OCI-LY1 (cell line): ENCODE measurements at regions not wholly inside any gene's neighbourhood (a gene's known extent, or its start where the extent isn't known, plus 50 kb on each side); places are given as distances from the start of the nearest gene placed in this dataset.

Experiments
- H2AFZ ChIP-seq: fragments of 200-600 bp; sonication (generic), shearing (Covaris generic); 2 replicates; pipeline ENCODE4 v1.6.0; 2014; ENCODE audit warnings: antibody characterized with exemption, mild to moderate bottlenecking, low read length
- H3F3A ChIP-seq: fragments of 200-600 bp; sonication (generic), shearing (Covaris generic); 2 replicates; pipeline ENCODE4 v1.6.0; 2014; ENCODE audit warnings: mild to moderate bottlenecking, antibody characterized with exemption, low read length, moderate library complexity; ENCODE audit not compliant: insufficient read depth
- H3K27ac ChIP-seq: fragments of 200-600 bp; sonication (generic); 2 replicates; pipeline ENCODE4 v1.5.1; 2014; ENCODE audit warnings: low read length, mixed run types, mild to moderate bottlenecking, low read depth; ENCODE audit not compliant: poor library complexity, severe bottlenecking
- H3K27me3 ChIP-seq: fragments of 200-600 bp; sonication (generic); 2 replicates; pipeline ENCODE4 v1.6.0; 2014; ENCODE audit warnings: antibody characterized with exemption, mild to moderate bottlenecking, low read length, moderate library complexity; ENCODE audit not compliant: insufficient read depth
- H3K36me3 ChIP-seq: fragments of 200-600 bp; sonication (generic); 2 replicates; pipeline ENCODE4 v1.6.1; 2014; ENCODE audit warnings: mild to moderate bottlenecking, antibody characterized with exemption, low read length, moderate library complexity, mixed read lengths; ENCODE audit not compliant: insufficient read depth
- H3K4me1 ChIP-seq: fragments of 200-600 bp; sonication (generic); 2 replicates; pipeline ENCODE4 v1.5.1; 2014; ENCODE audit warnings: mild to moderate bottlenecking, low read length, moderate library complexity; ENCODE audit not compliant: insufficient read depth, severe bottlenecking
- H3K4me2 ChIP-seq: fragments of 200-600 bp; sonication (generic), shearing (Covaris generic); 2 replicates; pipeline ENCODE4 v1.6.1; 2014; ENCODE audit warnings: low read length
- H3K4me3 ChIP-seq: fragments of 200-600 bp; sonication (generic); 2 replicates; pipeline ENCODE4 v1.5.1; 2014; ENCODE audit warnings: low read length, low read depth, mild to moderate bottlenecking, mixed read lengths; ENCODE audit not compliant: poor library complexity, severe bottlenecking
- H3K79me2 ChIP-seq: fragments of 200-600 bp; shearing (Covaris generic); 2 replicates; pipeline ENCODE4 v1.6.1; 2016; ENCODE audit warnings: mixed run types, low read length, mixed read lengths; ENCODE audit not compliant: insufficient read depth
- H3K9ac ChIP-seq: fragments of 200-600 bp; sonication (generic), shearing (Covaris generic); 2 replicates; pipeline ENCODE4 v1.6.1; 2014; ENCODE audit warnings: mild to moderate bottlenecking, low read length, mixed read lengths
- H3K9me2 ChIP-seq: fragments of 200-600 bp; sonication (generic), shearing (Covaris generic); 2 replicates; pipeline ENCODE4 v1.6.1; 2014; ENCODE audit warnings: low read depth, mild to moderate bottlenecking, low read length, mixed read lengths
- H3K9me3 ChIP-seq: fragments of 200-600 bp; shearing (Covaris generic); 2 replicates; pipeline ENCODE4 v1.6.1; 2014; ENCODE audit warnings: low read length, mixed read lengths
- H4K20me1 ChIP-seq: fragments of 200-600 bp; sonication (generic), shearing (Covaris generic); 2 replicates; pipeline ENCODE4 v1.6.0; 2016; ENCODE audit warnings: mild to moderate bottlenecking, low read length; ENCODE audit not compliant: insufficient read depth
- EZH2 ChIP-seq: fragments of 200-600 bp; sonication (generic), shearing (Covaris generic); IDR thresholded peaks from 2 replicates; pipeline ENCODE4 v1.8.0; 2017; ENCODE audit warnings: borderline replicate concordance, mixed run types, mild to moderate bottlenecking, antibody characterized with exemption, low read length, moderate library complexity, mixed read lengths
- TF ChIP-seq, protein P1 (sequence below): fragments of 200-600 bp; sonication (generic), shearing (Covaris generic); IDR thresholded peaks from 2 replicates; pipeline ENCODE4 v1.5.1; 2017; ENCODE audit warnings: mild to moderate bottlenecking, antibody characterized with exemption, low read length, moderate library complexity, mixed read lengths

DNA sequence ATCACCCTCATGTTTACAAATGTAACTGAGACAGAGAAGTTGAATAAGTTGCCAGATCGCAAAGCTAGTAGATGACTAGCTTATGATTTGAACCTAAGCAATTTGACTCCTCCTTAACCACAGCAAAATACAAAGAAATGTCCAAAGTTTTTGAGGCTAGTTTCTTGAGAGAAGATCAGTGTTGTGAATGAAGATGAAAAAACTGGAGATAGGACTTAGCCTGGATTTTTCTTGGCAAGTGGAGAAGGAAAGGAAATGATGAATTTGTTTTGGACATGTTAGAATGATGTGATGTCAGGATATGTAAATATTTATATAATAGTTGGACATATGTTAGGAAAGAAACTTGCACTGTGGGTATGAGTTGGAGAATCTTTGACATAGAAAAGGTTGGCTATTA, 149.8 kb downstream of the LSMEM1 start:
- Histone ChIP-seq H3K27ac (no peak overlapping the region), H3K9me3 (no peaks in the 10 kb centered on the region), H3K4me2 (no peak overlapping the region), H3K36me3 (no peaks in the 10 kb centered on the region), H4K20me1 (no peaks in the 10 kb centered on the region), H3K4me3 (no peak overlapping the region), H3K79me2 (no peaks in the 10 kb centered on the region), H3K9ac (no peak overlapping the region), H3F3A (no peaks in the 10 kb centered on the region; the same call in 1 of the 2 replicates), H3K9me2 (no peaks in the 10 kb centered on the region; the same call in 1 of the 2 replicates), H3K4me1 (no peaks in the 10 kb centered on the region), H2AFZ (no peak overlapping the region), H3K27me3 (no peaks in the 10 kb centered on the region)
- TF ChIP-seq EZH2, result no peak
- TF ChIP-seq, protein P1, sequence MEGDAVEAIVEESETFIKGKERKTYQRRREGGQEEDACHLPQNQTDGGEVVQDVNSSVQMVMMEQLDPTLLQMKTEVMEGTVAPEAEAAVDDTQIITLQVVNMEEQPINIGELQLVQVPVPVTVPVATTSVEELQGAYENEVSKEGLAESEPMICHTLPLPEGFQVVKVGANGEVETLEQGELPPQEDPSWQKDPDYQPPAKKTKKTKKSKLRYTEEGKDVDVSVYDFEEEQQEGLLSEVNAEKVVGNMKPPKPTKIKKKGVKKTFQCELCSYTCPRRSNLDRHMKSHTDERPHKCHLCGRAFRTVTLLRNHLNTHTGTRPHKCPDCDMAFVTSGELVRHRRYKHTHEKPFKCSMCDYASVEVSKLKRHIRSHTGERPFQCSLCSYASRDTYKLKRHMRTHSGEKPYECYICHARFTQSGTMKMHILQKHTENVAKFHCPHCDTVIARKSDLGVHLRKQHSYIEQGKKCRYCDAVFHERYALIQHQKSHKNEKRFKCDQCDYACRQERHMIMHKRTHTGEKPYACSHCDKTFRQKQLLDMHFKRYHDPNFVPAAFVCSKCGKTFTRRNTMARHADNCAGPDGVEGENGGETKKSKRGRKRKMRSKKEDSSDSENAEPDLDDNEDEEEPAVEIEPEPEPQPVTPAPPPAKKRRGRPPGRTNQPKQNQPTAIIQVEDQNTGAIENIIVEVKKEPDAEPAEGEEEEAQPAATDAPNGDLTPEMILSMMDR, result no peak

DNA sequence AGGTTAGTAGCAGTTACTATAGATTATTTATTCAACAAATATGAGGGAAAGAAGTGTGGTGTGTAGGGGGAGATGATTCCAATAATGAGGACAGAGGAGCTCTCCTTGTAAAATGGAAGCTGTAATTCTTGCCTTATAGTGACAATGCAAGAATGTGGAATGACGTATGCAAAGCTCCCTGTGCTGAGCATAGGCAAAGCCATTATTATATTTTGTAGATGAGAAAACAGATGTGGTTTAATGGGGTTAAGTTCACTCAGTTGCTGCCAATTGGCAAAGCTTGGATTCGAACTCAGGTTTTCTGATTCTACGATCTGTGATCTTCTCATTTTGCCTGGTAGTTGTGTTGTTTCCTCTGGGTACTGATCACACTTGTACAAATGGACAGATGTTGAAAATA, 153.3 kb downstream of the LSMEM1 start:
- Histone ChIP-seq H3K4me3 (no peak overlapping the region), H3K36me3 (no peaks in the 10 kb centered on the region), H3K9ac (no peak overlapping the region), H3K27me3 (no peaks in the 10 kb centered on the region), H2AFZ (no peak overlapping the region), H3K9me2 (no peaks in the 10 kb centered on the region; the same call in 1 of the 2 replicates), H3K9me3 (no peaks in the 10 kb centered on the region), H3F3A (no peaks in the 10 kb centered on the region), H3K79me2 (no peaks in the 10 kb centered on the region), H3K4me2 (no peak overlapping the region), H3K27ac (no peak overlapping the region), H3K4me1 (no peaks in the 10 kb centered on the region), H4K20me1 (no peaks in the 10 kb centered on the region)
- TF ChIP-seq EZH2, result no peak
- TF ChIP-seq, protein P1, result no peak

DNA sequence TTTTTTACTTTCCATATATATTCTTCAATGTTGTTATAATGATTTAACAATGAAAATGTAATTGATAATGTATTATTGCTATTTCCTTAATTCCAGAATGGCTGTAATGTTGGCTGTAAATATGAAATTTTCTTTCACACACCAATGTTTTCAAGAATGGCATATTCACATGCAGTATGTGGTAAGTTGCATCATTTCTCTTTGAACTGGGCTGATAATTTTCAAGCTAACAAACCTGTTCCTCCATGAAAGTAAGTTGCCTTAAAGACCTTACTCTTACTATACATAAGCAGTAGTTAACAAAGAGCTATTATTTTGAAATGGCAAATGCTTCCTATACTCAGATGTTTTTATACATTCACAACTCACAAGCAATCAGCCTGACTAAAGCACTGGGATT, 154.5 kb downstream of the TMEM168 start:
- H2AFZ ChIP-seq, result no peak overlapping the region
- no peaks in the 10 kb centered on the region for H4K20me1 ChIP-seq
- no peak for TF ChIP-seq EZH2
- TF ChIP-seq, protein P1, result no peak

More for the DNA sequence above, 154.5 kb downstream of the TMEM168 start:
- Histone ChIP-seq H3K4me2 (no peak overlapping the region), H3K9ac (no peak overlapping the region), H3K79me2 (no peaks in the 10 kb centered on the region), H3K27me3 (no peaks in the 10 kb centered on the region), H3K4me3 (no peak overlapping the region), H3K4me1 (no peaks in the 10 kb centered on the region), H3F3A (no peaks in the 10 kb centered on the region), H3K36me3 (no peaks in the 10 kb centered on the region), H3K9me2 (no peaks in the 10 kb centered on the region; the same call in 1 of the 2 replicates), H3K9me3 (no peaks in the 10 kb centered on the region), H3K27ac (no peak overlapping the region)
